ENCODE measurements at regions not wholly inside any gene's neighbourhood (a gene's known extent, or its start where the extent isn't known, plus 50 kb on each side); places are given as distances from the start of the nearest gene placed in this dataset.

DNA sequence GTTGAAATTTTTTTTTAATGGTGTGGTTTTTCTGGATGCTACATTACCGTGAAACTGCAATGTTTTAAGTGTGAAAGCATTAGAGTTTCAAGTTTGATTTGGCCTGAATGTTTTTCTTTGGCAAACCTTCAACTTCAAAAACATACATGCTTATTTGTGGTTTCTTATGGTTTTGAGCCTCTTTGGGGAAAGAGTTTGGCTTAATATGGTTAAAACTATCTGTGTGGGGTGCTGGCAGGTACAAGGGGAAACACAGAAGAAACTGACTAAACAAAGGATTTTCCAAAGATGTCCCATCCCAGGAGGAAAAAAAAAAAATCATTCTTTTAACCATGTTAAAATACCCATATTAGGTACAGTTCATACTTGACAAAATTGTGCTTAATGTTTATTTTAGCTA, 121.1 kb downstream of the HGF start:
- no peak for DNase-seq

- no peak for DNase-seq
These were observed 124.4 kb downstream of the HGF start for GRCh38 chr7:81645435-81645834.

- DNase-seq: no peak
These were observed 128.0 kb downstream of the HGF start for GRCh38 chr7:81641873-81642272.

DNA sequence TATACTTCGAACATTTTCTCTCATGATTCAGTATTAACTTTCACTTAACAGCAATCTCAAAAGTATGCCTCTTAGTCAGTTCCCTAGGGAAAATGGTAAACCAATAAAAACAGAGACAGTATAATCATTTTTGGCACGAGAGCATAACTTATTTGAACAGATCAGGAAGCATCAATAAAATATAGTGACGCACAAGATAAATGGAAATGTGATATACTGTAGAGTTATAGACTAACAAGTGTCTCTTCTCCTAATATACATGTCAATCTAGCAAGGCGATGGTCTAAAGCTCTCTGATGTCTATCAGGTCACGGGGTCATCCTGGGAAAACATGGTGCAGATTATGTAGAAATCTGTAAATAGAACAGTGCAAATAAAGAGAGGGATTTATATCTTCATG, 131.6 kb downstream of the HGF start:
- DNase-seq: no peak

- no peak for DNase-seq
These were observed 132.3 kb downstream of the HGF start for GRCh38 chr7:81637534-81637933.

DNA sequence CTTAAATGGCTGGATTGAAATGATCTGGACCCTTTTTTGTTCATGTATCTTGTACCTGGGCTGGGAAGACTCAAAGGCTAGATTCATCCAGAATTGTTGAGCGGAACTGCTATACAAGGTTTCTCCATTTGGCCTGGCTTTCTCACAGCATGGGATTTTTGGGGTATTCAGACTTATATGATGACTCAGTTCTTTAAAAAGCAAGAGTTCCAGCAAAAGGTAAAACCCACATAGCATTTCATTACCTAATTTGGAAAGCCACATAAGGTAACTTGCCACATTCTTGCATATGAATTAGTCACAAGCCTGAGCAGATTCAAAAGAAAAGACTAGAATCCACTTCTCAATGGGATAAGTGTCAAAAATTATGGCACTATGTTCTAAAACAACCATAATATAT, 137.4 kb downstream of the HGF start:
- DNase-seq: no peak

DNA sequence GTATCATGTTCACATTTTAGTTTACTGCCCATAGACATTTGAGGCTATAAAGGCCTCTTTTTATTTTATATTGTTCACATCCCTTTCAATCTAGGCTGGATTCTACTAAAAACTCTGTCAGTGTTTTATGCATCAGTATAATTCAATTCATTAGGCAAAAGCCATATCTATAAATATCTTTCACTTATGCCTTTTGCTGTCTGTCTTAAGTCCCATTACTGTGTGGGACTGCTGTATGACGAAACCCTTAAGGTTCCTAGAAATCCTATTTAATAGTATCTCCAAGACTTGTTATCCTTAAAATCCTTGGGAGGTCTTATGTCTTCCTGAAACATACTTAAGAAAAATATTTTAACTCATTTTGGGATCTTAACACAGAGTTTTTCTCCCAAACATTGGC, 139.2 kb downstream of the HGF start:
- no peak for DNase-seq

DNA sequence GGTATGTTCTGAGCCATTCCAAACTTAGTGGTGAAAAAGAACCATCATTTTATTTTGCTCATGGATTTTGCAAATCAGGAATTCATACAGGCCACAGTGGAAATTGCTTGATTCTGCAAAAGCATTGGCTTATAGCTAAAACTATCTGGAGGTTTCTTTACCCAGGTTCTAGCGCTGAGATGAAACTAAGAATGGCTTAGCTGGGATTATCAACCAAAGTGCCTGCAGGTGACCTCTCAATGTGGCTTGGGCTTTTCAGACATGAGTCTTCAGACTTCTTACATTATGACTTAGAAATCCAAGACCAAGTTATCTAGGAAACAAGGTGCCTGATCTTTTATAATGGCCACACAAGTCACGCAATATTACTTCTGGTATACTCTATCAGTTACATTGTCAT, 140.1 kb downstream of the HGF start:
- DNase-seq: no peak

GRCh38 chr7:81628951-81629350, 140.9 kb downstream of the HGF start:
- DNase-seq: no peak

DNA sequence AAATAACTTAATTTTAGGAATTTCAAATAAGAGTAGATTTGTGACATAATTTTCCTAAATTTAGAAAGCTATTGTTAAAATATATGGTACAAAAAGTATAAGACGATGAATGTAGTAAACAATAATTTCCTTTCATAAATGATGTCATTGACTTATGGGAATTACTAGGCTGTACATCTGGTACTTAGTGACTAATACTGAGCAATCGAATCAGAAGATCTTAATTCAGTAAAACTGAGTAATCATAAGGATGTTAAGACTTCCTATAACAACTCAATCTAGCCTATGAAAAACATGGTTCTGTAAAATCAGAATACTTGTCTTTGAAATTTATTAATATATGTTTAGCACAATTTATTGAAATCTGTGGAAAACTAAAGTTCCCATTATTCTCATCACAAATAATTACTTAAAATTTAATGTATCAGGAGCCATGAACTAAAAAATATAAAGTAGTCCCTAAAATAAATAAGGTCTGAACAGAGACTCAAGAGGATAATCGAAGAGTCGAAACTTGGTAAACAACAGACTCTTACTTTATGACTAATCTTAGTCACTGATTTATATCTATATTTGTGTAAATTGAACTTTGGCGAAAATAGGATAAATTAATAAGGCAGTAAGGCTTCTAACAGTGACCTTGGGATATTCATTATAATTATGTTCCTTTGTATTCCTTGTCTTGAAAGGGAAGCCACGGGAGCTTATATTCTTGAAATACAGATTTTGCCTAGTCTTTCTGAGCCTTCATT, 142.1 kb downstream of the HGF start:
- DNase-seq: no peak

DNA sequence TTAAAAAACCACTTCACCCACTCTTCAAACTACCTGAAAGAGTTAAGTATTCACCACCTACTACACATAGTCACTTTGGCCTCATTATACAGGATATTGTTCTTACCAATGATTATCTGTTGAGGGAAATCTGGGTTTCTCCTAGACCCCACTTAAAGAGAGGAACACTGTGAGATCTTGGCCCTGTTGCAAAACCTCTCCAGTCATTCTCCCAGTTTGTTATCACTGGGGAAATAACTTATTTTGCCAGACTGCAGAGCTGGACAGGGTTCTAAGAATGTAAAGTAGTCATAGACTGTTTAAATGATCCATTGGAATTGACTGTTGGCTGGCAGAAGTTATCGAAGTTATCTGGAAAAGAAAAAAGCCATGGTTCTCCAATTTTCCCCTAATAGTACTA, 143.8 kb downstream of the HGF start:
- DNase-seq: no peak

DNA sequence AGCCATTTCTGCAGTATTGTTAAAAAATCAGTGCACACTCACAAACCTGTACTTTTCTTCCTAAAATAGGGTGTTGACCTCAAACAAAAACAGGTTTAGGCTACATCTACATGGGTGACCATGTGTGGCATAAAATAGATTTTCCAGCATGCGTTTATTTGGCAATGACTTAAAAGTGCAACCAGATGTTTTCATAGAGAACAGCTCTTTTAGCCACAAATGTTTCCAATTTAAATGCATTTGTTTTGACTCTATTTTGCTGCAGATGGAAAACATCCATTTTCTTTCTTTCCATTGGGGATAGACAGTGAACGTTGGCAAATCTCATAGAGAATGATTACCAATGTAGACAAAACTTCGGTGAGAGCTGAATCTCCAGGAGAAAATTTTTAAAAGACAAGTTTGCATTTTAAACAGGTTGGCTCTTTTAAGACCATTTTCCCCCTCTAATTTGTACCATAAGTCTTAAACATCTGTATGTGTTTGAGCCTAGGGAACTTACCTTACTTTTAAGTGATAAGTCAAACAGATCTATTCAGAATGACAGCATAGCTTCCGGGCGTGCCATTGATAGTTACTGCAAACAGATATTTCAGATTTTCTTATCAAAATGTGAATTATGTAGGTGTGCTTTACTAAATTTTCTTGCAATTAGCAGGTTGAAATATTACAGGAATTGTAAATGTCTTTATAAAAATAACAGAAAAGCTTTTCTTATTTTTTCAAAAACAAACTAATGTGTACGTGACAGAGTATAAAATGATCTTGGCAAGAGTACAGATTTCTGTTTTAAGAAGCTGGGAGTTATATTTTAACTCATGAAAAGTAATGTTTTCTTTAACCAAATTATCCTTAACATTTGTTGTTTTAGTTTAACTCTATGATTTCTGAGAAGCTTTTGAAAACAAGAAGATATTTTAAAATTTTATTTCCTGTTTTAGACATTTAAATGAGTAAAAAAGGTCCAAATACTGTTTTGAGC, 144.9 kb downstream of the HGF start:
- no peak for DNase-seq

DNA sequence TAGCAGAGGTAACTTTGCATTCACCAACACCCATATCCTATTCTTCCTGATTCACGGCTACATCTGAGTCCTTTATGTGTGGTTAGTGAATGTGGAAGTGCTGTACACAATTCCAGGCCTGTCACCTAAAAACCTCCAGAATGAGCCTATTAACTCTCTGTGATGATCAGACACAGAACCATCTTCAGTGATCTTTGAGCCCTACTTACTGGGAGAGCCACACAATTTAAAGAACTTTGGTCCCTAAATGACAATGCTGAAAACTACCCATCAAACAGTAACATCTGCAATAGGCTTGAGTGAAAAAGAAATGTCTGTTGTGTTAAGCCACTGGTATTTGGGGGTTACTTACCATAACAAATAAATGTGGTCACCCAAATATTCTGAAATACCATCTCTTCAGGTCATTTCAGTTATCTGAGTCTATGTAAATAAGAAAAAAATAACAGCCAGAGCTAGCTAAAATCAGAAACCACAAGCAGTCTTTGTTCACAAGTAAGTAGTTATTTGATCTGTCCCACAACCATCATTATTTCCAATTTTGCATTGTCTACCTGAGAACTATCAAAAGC, 145.7 kb downstream of the HGF start:
- no peak for DNase-seq

GRCh38 chr7:81623251-81623855, 146.5 kb downstream of the HGF start:
- no peak for DNase-seq

GRCh38 chr7:81621893-81622292, 148.0 kb downstream of the HGF start:
- no peak for DNase-seq

GRCh38 chr7:81618396-81619014, 151.3 kb downstream of the HGF start:
- DNase-seq: no peak

DNA sequence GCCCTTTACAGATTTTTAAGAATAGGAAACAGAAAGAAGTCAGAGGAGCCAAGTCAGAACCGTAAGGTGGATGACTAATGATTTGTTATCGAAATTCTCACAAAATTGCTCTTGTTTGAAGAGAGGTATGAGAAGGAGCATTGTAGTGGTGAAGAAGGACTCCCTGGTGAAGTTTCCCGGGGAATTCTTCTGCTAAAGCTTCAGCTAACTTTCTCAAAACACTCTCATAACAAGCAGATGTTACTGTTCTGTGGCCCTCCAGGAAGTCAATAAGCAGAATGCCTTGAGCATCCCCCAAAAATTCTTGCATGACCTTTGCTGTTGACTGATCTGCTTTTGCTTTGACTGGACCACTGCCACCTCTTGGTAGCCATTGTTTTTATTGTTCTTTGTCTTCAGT, 152.9 kb downstream of the HGF start:
- DNase-seq: no peak

- no peak for DNase-seq
These were observed 158.0 kb downstream of the HGF start for GRCh38 chr7:81611805-81612204.

GRCh38 chr7:81611040-81611439, 158.8 kb downstream of the HGF start:
- DNase-seq: no peak

DNA sequence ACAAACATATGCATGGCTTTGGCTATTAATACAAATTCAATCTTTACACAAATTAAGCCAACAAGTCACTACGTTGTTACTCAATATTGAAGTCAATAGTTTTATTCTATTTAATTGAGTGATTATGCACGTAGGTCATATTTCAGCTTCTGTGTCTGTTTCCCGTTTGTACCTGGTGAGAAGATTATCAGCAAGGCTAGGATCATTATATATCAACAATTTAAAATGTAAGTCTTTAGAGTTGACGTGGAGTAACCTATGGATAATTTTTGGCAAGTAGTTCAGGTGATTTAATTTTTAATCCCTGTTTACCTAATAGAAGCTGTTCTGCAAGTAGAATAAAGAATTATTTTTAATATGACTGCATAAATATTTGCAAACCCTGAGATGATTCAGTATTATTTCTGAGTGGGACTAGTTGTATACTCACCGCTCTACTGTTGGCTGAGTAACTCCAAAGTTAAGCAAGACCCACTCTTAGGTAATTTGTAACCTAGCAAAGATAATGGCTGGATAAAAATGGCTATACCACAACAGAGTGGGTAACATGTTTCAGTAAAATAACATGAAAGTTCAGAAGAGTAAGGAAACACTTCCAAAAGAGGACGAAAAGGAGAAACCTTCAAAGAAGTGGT, 161.0 kb downstream of the HGF start:
- DNase-seq: no peak

DNA sequence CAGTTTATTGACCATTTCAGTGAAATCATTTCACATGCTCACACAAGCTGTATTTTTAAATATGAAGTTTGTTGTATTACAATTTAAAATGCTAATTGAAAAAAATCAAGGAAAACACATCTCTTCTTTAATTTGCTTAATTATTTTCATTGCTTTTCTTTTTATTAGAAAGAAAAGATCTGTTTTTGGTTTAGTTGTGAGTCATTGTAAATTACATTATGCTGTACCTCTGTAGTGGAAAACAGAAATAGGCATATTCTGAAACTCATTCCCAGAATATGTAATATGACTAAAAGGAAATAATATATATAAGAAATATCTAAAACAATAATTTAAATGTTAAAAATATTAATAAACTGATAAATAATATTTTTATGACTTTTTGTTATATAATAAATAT, 161.9 kb downstream of the HGF start:
- no peak for DNase-seq

GRCh38 chr7:81606078-81606863, 163.6 kb downstream of the HGF start:
- DNase-seq: no peak

Data from stimulated activated CD8-positive, alpha-beta memory T cell treated with anti-CD3 and anti-CD28 coated beads, Interleukin-4, amount 100 ng/mL, for 48 hours (primary cell).